PFSK-1 (cell line): ENCODE measurements at regions not wholly inside any gene's neighbourhood (a gene's known extent, or its start where the extent isn't known, plus 50 kb on each side); places are given as distances from the start of the nearest gene placed in this dataset.

Experiments used
- FOXP2 ChIP-seq: optimal IDR thresholded peaks from 2 replicates; pipeline ENCODE3; 2011; ENCODE audit warnings: borderline replicate concordance, control low read depth, inconsistent platforms; ENCODE audit not compliant: insufficient read depth; ENCODE audit errors: extremely low read length, extremely low read depth
- POLR2AphosphoS5 ChIP-seq: IDR thresholded peaks from 2 replicates; pipeline ENCODE4 v1.6.1; 2012; ENCODE audit warnings: low read depth, mild to moderate bottlenecking, control low read depth, low read length, moderate library complexity
- REST ChIP-seq, 2 experiments: IDR thresholded peaks; 2 replicates each; pipeline versions ENCODE4 v1.6.1 to v1.8.0; 2011 to 2012; ENCODE audit warnings: low read depth in 2 of 2, low read length in 2 of 2, control low read depth in 1 of 2, inconsistent platforms in 1 of 2, mild to moderate bottlenecking in 1 of 2, moderate library complexity in 1 of 2; ENCODE audit not compliant: insufficient read depth in 1 of 2
- SIN3A ChIP-seq: IDR thresholded peaks from 2 replicates; pipeline ENCODE4 v1.6.1; 2012; ENCODE audit warnings: mild to moderate bottlenecking, low read length, moderate library complexity, borderline replicate concordance; ENCODE audit not compliant: insufficient read depth
- TAF1 ChIP-seq: IDR thresholded peaks from 2 replicates; pipeline ENCODE4 v1.6.1; 2012; ENCODE audit warnings: low read length, control low read depth, borderline replicate concordance; ENCODE audit not compliant: insufficient read depth

GRCh38 chr7:130814778-130815335 is 80.8 kb upstream of the KLF14 start:
- TF ChIP-seq REST (IDR thresholded peaks at IDR 0.05; ENCODE audit: insufficient read depth in 1 of 2, low read depth in 2 of 2, low read length in 2 of 2), result no peak
- TF ChIP-seq SIN3A, result no peak
- TF ChIP-seq POLR2AphosphoS5, result no peak
- TF ChIP-seq TAF1, result no peak
- no peak for TF ChIP-seq FOXP2
